ENCODE measurements at regions not wholly inside any gene's neighbourhood (a gene's known extent, or its start where the extent isn't known, plus 50 kb on each side); places are given as distances from the start of the nearest gene placed in this dataset.
A peak's percentile ranks its signal among the peaks of the same experiment; 100 is the strongest.

DNA sequence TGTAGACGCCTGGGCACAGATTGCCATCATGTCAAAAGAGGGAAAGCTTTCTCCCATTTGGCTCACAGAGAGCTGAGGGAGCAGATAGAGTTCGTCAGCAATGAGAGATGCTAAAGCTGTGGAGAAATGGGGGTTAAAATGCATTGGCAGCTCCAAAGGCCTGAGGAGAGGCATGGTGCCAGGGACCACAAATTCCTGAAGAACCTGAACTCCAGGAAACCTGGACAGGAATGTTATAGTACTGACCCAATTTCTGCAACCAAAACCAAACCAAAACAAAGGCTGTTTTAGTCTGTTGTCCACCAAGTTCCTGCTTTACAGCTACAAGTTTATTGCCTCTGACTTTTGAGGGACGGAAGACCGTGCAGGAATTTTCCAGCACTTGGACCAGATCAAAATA, 575.7 kb downstream of the REEP3 start:
- no peaks in the 10 kb centered on the region for H3K4me1 ChIP-seq
- WGBS, 2 donors: 66 to 71% methylated on average over 4 of the region's 4 CpGs
- TF ChIP-seq, protein P1, sequence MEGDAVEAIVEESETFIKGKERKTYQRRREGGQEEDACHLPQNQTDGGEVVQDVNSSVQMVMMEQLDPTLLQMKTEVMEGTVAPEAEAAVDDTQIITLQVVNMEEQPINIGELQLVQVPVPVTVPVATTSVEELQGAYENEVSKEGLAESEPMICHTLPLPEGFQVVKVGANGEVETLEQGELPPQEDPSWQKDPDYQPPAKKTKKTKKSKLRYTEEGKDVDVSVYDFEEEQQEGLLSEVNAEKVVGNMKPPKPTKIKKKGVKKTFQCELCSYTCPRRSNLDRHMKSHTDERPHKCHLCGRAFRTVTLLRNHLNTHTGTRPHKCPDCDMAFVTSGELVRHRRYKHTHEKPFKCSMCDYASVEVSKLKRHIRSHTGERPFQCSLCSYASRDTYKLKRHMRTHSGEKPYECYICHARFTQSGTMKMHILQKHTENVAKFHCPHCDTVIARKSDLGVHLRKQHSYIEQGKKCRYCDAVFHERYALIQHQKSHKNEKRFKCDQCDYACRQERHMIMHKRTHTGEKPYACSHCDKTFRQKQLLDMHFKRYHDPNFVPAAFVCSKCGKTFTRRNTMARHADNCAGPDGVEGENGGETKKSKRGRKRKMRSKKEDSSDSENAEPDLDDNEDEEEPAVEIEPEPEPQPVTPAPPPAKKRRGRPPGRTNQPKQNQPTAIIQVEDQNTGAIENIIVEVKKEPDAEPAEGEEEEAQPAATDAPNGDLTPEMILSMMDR (IDR thresholded peaks at IDR 0.05): no peak
- TF ChIP-seq POLR2A (IDR thresholded peaks at IDR 0.05): no peak
- H3K27me3 ChIP-seq: no peaks in the 10 kb centered on the region
- no peaks in the 10 kb centered on the region for H3K9me3 ChIP-seq
- DNase-seq (peak in 2 of 4 donors; percentile 9 to 15), ATAC-seq (no peak)
- H3K36me3 ChIP-seq (replicated peaks in 1 of 2; ENCODE audit: insufficient read depth in 1 of 2, low read depth in 2 of 2): no peaks in the 10 kb centered on the region
- H3K4me3 ChIP-seq: no peak overlapping the region
- intact Hi-C loops (cut with DNase I): no loop called here
- no peak overlapping the region for H3K27ac ChIP-seq

DNA sequence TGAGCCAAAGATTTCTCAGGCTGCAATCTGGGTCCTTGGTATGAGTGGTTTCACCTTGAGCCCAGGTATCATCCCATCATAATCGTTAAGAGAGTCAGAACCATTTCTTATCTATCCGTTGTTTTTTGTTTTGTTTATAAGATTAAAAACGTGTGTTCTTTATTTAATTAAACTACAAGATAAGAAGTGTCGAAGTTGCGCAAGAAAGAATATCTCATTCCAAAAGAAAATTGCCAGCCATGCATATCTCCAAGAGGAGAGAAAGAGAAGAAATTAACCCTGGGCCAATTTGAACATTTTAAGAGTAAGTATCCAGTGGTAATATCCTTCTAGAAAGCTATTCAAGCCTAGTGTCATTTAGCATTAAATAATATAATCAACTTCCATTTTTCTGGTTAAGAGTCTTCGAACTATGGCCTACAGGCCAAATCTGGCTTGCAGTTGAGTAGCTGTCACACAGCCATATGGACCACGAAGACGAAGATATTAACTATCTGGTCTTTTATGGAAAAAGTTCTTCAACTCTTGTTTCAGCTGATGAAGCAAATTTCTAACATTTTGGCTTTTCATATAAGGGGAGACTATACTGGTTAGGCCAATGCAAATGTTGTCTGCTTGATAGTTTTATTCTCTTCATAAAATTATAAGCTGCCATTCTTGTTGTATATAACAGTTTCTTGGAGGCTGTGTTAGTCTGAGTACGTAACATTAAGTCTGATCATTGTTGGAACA, 576.4 kb downstream of the REEP3 start:
- 60% methylated on average over 9 of the region's 9 CpGs for WGBS, 2 donors
- no peaks in the 10 kb centered on the region for H3K27me3 ChIP-seq
- ATAC-seq: no peak

DNA sequence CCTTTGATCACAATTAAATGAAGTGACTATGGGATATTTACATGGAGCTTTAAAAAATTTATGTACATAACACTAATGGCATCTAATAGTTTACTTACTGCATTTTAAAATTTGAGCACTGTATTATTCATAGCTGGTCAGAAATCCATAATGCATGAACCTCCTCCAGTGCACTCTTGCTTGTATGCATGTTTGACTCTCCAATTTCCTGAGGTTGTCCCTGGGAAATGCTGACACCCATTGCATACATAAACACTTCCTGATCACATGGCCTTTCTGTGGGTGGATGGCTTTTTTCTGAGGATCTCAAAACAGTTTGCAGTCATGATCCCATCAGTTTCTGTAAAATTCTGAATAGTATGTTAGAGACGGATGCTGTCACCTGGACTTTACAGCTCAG, 577.8 kb downstream of the REEP3 start:
- no peak overlapping the region for H3K4me3 ChIP-seq
- intact Hi-C loops (cut with DNase I): no loop called here
- no peak for DNase-seq
- H3K9me3 ChIP-seq: no peaks in the 10 kb centered on the region
- H3K27ac ChIP-seq: no peak overlapping the region
- 64 to 93% methylated on average over 1 of the region's 1 CpG for WGBS, 2 donors
- TF ChIP-seq POLR2A (IDR thresholded peaks at IDR 0.05): no peak
- TF ChIP-seq, protein P1 (IDR thresholded peaks at IDR 0.05): no peak
- no peaks in the 10 kb centered on the region for H3K4me1 ChIP-seq
- H3K36me3 ChIP-seq (replicated peaks in 1 of 2; ENCODE audit: insufficient read depth in 1 of 2, low read depth in 2 of 2): no peaks in the 10 kb centered on the region
- H3K27me3 ChIP-seq: no peaks in the 10 kb centered on the region
- ATAC-seq: no peak

More for the DNA sequence above, 576.4 kb downstream of the REEP3 start:
- Histone ChIP-seq H3K4me1 (no peaks in the 10 kb centered on the region), H3K9me3 (no peaks in the 10 kb centered on the region), H3K36me3 (replicated peaks in 1 of 2; ENCODE audit: insufficient read depth in 1 of 2, low read depth in 2 of 2) (no peaks in the 10 kb centered on the region), H3K4me3 (no peak overlapping the region), H3K27ac (no peak overlapping the region)
- no peak for DNase-seq
- intact Hi-C loops (cut with DNase I): no loop called here
- TF ChIP-seq, protein P1 (IDR thresholded peaks at IDR 0.05): no peak
- no peak for TF ChIP-seq POLR2A (IDR thresholded peaks at IDR 0.05)

DNA sequence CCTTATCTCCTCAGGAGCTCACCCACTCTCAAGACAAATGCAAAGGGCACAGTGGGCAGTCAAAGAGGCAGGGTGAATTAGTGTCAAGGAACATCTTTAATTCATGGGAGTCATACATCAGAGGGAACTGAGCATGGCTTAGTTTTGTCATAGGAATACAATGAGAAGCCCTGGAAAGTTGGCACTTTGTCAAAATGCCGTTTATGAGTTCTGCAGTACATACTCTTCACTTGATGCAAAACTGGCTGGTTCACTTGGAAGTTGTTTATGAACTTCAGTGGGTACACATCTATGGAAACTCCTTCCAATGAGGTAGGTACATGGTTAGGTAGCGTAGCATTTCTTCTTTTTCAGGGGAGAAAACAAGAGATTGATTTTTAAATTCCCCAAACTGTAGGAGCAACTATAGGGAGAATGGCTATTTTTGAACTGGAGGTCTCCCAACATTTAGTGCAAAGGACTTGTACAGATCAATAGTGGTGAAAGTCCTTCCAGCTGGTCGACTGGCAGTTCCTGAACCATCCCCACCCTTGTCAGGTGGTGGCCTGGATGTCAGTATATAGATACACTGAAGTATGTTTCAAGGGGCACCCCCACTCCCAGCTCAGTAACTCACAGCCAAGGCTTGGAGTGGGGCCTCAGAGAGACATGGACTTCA, 580.5 kb downstream of the REEP3 start:
- H3K27ac ChIP-seq: no peak overlapping the region
- no peaks in the 10 kb centered on the region for H3K27me3 ChIP-seq
- ATAC-seq: no peak
- no peak overlapping the region for H3K4me3 ChIP-seq
- intact Hi-C loops (cut with DNase I): no loop called here
- no peaks in the 10 kb centered on the region for H3K36me3 ChIP-seq (replicated peaks in 1 of 2; ENCODE audit: insufficient read depth in 1 of 2, low read depth in 2 of 2)
- no peaks in the 10 kb centered on the region for H3K9me3 ChIP-seq
- DNase-seq: no peak
- WGBS, 2 donors: 30 to 37% methylated on average over 3 of the region's 3 CpGs
- TF ChIP-seq, protein P1 (IDR thresholded peaks at IDR 0.05): no peak
- no peak for TF ChIP-seq POLR2A (IDR thresholded peaks at IDR 0.05)
- H3K4me1 ChIP-seq: no peaks in the 10 kb centered on the region

DNA sequence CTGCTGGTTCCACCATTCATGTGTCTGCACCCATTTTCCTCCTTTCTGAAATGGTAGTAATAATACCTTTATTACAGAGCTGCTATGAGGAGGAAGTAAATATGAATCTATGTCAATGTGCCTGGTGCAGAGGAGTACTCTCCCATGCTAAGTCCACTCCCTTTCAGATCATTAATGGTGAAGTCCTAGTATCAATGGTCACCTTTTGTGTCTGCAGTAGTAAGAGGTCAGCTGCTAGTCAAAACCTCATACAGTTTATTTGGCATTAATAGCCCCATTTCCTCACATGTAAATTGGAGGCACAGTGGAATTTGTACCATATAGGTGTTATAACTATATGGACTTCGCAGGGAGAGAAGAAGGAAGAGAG, 581.0 kb downstream of the REEP3 start:
- TF ChIP-seq, protein P1 (IDR thresholded peaks at IDR 0.05): no peak
- TF ChIP-seq POLR2A (IDR thresholded peaks at IDR 0.05): no peak
- WGBS, 2 donors: 87 to 94% methylated on average over 1 of the region's 1 CpG
- Histone ChIP-seq H3K27me3 (no peaks in the 10 kb centered on the region), H3K9me3 (no peaks in the 10 kb centered on the region), H3K27ac (no peak overlapping the region), H3K4me3 (no peak overlapping the region), H3K4me1 (no peaks in the 10 kb centered on the region), H3K36me3 (replicated peaks in 1 of 2; ENCODE audit: insufficient read depth in 1 of 2, low read depth in 2 of 2) (no peaks in the 10 kb centered on the region)
- intact Hi-C loops (cut with DNase I): no loop called here
- no peak for DNase-seq
- ATAC-seq: no peak

All from body of pancreas (tissue), 4 donors.